Loucy (cell line): ENCODE measurements at regions not wholly inside any gene's neighbourhood (a gene's known extent, or its start where the extent isn't known, plus 50 kb on each side); places are given as distances from the start of the nearest gene placed in this dataset.

ENCODE experiments used
- H2AFZ ChIP-seq: fragments of 200-600 bp; sonication (generic); 2 replicates; pipeline ENCODE4 v1.6.0; 2016; ENCODE audit warnings: antibody characterized with exemption, mild to moderate bottlenecking, low read length, moderate library complexity
- H3F3A ChIP-seq: fragments of 200-600 bp; 2 replicates; pipeline ENCODE4 v1.6.0; 2016; ENCODE audit warnings: antibody characterized with exemption, low read depth, mild to moderate bottlenecking
- H3K27me3 ChIP-seq: fragments of 200-600 bp; sonication (generic); 2 replicates; pipeline ENCODE4 v1.6.1; 2014; ENCODE audit warnings: low read length, mild to moderate bottlenecking; ENCODE audit not compliant: insufficient read depth, poor library complexity, severe bottlenecking
- H3K36me3 ChIP-seq: fragments of 200-600 bp; sonication (generic); 2 replicates; pipeline ENCODE4 v1.6.1; 2016; ENCODE audit warnings: low read length; ENCODE audit not compliant: insufficient read depth
- H3K4me1 ChIP-seq: fragments of 200-600 bp; sonication (generic); 2 replicates; pipeline ENCODE4 v1.5.1; 2014; ENCODE audit warnings: low read length, mild to moderate bottlenecking; ENCODE audit not compliant: insufficient read depth, poor library complexity, severe bottlenecking
- H3K4me2 ChIP-seq: fragments of 200-600 bp; sonication (generic); 2 replicates; pipeline ENCODE4 v1.6.0; 2014; ENCODE audit warnings: antibody characterized with exemption, low read length, low read depth, mild to moderate bottlenecking; ENCODE audit not compliant: poor library complexity, severe bottlenecking
- H3K4me3 ChIP-seq: fragments of 200-600 bp; sonication (generic); 2 replicates; pipeline ENCODE4 v1.5.1; 2014; ENCODE audit warnings: low read length, mild to moderate bottlenecking, mixed read lengths; ENCODE audit not compliant: poor library complexity, severe bottlenecking
- H3K79me2 ChIP-seq: fragments of 200-600 bp; sonication (generic); 2 replicates; pipeline ENCODE4 v1.6.1; 2014; ENCODE audit warnings: low read length; ENCODE audit not compliant: insufficient read depth
- H3K9ac ChIP-seq: fragments of 200-600 bp; sonication (generic); 2 replicates; pipeline ENCODE4 v1.6.0; 2014; ENCODE audit warnings: mild to moderate bottlenecking, low read depth, low read length, moderate library complexity; ENCODE audit not compliant: poor library complexity, severe bottlenecking
- H3K9me2 ChIP-seq: fragments of 200-600 bp; sonication (generic); replicated peaks from 2 replicates; pipeline ENCODE4 v1.6.1; 2016; ENCODE audit warnings: low read depth, low read length, mixed read lengths
- H3K9me3 ChIP-seq: fragments of 200-600 bp; sonication (generic); 2 replicates; pipeline ENCODE4 v1.6.1; 2014; ENCODE audit warnings: mild to moderate bottlenecking, antibody characterized with exemption, low read length, low read depth; ENCODE audit not compliant: insufficient read depth
- H4K20me1 ChIP-seq: fragments of 200-600 bp; sonication (generic); 2 replicates; pipeline ENCODE4 v1.6.0; 2014; ENCODE audit warnings: antibody characterized with exemption, low read length, mild to moderate bottlenecking; ENCODE audit not compliant: insufficient read depth, poor library complexity, severe bottlenecking
- EZH2phosphoT487 ChIP-seq: fragments of 200-600 bp; IDR thresholded peaks from 2 replicates; pipeline ENCODE4 v1.6.1; 2018; ENCODE audit warnings: antibody characterized with exemption, mild to moderate bottlenecking, moderate library complexity, borderline replicate concordance
- TF ChIP-seq, protein P1 (sequence below): fragments of 200-600 bp; sonication (generic); conservative IDR thresholded peaks from 2 replicates; pipeline ENCODE4 v1.5.1; 2014; ENCODE audit warnings: mild to moderate bottlenecking, antibody characterized with exemption, low read length

DNA sequence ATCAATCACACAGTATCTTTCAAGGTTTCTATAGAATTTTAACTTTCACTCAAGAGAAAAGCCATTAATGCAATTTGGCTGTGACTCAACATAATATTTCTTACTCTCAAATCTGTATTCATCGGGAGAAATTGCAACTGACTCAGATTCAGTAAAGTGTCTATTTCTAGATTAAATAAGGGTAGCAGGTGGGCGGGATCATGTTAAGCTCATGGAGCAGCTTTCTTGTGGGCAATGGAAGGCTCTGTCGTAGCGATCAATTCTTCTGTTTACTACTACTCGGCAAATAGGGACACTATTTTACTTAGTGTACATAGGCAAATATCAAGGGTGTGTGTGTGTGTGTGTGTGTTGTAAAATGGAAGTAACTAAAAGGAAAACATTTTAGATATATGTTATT, 423.6 kb upstream of the NEGR1 start:
- Histone ChIP-seq H3K4me2 (no peak overlapping the region), H2AFZ (no peak overlapping the region), H4K20me1 (no peaks in the 10 kb centered on the region), H3K79me2 (no peaks in the 10 kb centered on the region), H3K4me3 (no peak overlapping the region), H3F3A (no peaks in the 10 kb centered on the region), H3K9me3 (no peaks in the 10 kb centered on the region), H3K4me1 (no peaks in the 10 kb centered on the region), H3K27me3 (no peaks in the 10 kb centered on the region), H3K9me2 (no peaks in the 10 kb centered on the region), H3K36me3 (no peaks in the 10 kb centered on the region), H3K9ac (no peak overlapping the region)
- TF ChIP-seq, protein P1, sequence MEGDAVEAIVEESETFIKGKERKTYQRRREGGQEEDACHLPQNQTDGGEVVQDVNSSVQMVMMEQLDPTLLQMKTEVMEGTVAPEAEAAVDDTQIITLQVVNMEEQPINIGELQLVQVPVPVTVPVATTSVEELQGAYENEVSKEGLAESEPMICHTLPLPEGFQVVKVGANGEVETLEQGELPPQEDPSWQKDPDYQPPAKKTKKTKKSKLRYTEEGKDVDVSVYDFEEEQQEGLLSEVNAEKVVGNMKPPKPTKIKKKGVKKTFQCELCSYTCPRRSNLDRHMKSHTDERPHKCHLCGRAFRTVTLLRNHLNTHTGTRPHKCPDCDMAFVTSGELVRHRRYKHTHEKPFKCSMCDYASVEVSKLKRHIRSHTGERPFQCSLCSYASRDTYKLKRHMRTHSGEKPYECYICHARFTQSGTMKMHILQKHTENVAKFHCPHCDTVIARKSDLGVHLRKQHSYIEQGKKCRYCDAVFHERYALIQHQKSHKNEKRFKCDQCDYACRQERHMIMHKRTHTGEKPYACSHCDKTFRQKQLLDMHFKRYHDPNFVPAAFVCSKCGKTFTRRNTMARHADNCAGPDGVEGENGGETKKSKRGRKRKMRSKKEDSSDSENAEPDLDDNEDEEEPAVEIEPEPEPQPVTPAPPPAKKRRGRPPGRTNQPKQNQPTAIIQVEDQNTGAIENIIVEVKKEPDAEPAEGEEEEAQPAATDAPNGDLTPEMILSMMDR: no peak
- TF ChIP-seq EZH2phosphoT487: no peak

DNA sequence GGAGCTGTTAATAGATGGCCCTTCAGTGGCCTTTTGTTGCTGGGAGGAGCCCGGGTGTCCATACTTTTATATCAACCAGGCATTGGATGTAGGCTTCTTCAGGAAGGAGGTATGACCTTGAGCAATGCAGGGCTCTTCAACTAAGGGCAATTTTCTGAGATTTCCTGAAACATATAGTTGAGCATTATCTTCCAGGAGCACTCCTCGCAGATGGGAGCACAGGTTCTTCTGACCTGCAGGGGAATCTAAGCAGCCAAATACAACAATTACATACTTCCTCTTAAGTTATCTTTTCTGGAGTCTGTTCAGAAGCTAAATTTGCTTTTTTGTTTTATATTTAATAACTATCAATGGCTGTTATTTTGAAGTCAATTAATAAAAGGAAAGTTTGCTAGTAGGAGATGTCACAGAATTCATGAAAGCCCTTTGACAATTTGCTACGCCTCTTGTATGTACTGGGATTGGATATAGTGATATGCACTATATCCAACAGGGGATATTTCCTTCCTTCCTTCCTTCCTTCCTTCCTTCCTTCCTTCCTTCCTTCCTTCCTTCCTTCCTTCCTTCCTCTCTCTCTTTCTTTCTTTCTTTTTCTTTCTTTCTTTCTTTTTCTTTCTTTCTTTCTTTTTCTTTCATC, 422.6 kb upstream of the NEGR1 start:
- TF ChIP-seq, protein P1: no peak
- TF ChIP-seq EZH2phosphoT487: no peak
- H3F3A ChIP-seq: no peaks in the 10 kb centered on the region
- no peaks in the 10 kb centered on the region for H3K79me2 ChIP-seq
- no peak overlapping the region for H2AFZ ChIP-seq
- H4K20me1 ChIP-seq: no peaks in the 10 kb centered on the region
- no peaks in the 10 kb centered on the region for H3K9me3 ChIP-seq
- H3K9me2 ChIP-seq: no peaks in the 10 kb centered on the region
- no peak overlapping the region for H3K4me2 ChIP-seq
- H3K27me3 ChIP-seq: no peaks in the 10 kb centered on the region
- H3K36me3 ChIP-seq: no peaks in the 10 kb centered on the region
- H3K9ac ChIP-seq: no peak overlapping the region
- no peak overlapping the region for H3K4me3 ChIP-seq
- H3K4me1 ChIP-seq: no peaks in the 10 kb centered on the region

DNA sequence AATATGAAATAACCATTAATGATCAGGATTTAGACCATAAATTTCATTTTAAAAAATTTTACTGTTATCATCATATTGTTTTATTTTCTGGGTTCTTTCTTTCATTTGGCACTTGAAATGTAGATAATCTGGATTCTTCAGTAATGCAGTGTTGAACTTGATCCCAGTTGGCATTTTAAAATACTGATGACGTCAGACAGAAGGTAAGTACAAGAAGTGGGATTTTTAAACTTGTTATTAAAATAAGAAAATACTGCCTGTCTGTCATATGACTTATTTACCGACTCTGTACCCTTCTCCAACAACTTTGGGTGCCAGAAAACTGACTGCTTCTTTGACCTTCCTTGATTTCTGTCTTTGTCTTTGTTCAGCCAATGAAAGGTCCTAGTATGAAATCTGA, 415.1 kb upstream of the NEGR1 start:
- H3K27me3 ChIP-seq: no peaks in the 10 kb centered on the region
- no peaks in the 10 kb centered on the region for H4K20me1 ChIP-seq
- no peaks in the 10 kb centered on the region for H3K4me1 ChIP-seq
- H3K9me2 ChIP-seq: no peaks in the 10 kb centered on the region
- no peak overlapping the region for H2AFZ ChIP-seq
- no peaks in the 10 kb centered on the region for H3F3A ChIP-seq
- TF ChIP-seq, protein P1: no peak
- TF ChIP-seq EZH2phosphoT487: no peak
- no peaks in the 10 kb centered on the region for H3K79me2 ChIP-seq
- no peak overlapping the region for H3K4me3 ChIP-seq
- no peaks in the 10 kb centered on the region for H3K36me3 ChIP-seq
- no peaks in the 10 kb centered on the region for H3K9me3 ChIP-seq
- H3K9ac ChIP-seq: no peak overlapping the region
- H3K4me2 ChIP-seq: no peak overlapping the region
